Endothelial cell of umbilical vein (primary cell): ENCODE measurements at regions not wholly inside any gene's neighbourhood (a gene's known extent, or its start where the extent isn't known, plus 50 kb on each side); places are given as distances from the start of the nearest gene placed in this dataset.

Source experiments
- BruUV-seq: library from RNA; stranded (reverse); fragments of 400-500 nt; replicated peaks from 2 replicates; lab custom pipeline; 2021; lab: Mats Ljungman, UMichigan
- CTCF ChIA-PET: fragments of 300-600, 350-600 bp; sonication (Branson Sonifier 250); formaldehyde crosslinking; loops from one replicate; lab custom pipeline; 2021; ENCODE audit warnings: antibody characterized with exemption, inconsistent platforms; lab: Charles Lee
- POLR2A ChIA-PET: fragments of 300-600, 350-600 bp; sonication (Branson Sonifier 250); formaldehyde crosslinking; loops from one replicate; lab custom pipeline; 2021; ENCODE audit warnings: antibody characterized with exemption, inconsistent platforms; lab: Charles Lee
- DNase-seq: peaks from one replicate; pipeline ENCODE4 v3.0.0-alpha.2; 2011; ENCODE audit warnings: low read depth, low spot score
- FAIRE-seq: peaks from 2 replicates; lab custom pipeline; 2011; peaks lifted over from hg19 to GRCh38; lab: Jason Lieb, UNC
- H2AFZ ChIP-seq: 2 replicates; pipeline ENCODE4 v1.6.0; 2012; ENCODE audit warnings: low read depth, low read length, control low read depth, inconsistent platforms
- H3K27ac ChIP-seq: 2 replicates; pipeline ENCODE4 v1.5.1; 2011; ENCODE audit warnings: low read depth, mild to moderate bottlenecking, control low read depth, low read length, moderate library complexity; ENCODE audit not compliant: insufficient read depth
- H3K27me3 ChIP-seq, 2 experiments: 2 replicates each; pipeline versions ENCODE4 v1.6.0 to v1.6.1; 2011; ENCODE audit warnings: low read length in 2 of 2, mixed read lengths in 1 of 2; ENCODE audit not compliant: control insufficient read depth in 2 of 2, insufficient read depth in 2 of 2
- H3K36me3 ChIP-seq, 2 experiments: 2 replicates in 1 of 2; 3 replicates in 1 of 2; pipeline ENCODE4 v1.5.1; 2011; ENCODE audit warnings: low read length in 2 of 2, mild to moderate bottlenecking in 1 of 2, moderate library complexity in 1 of 2; ENCODE audit not compliant: control insufficient read depth in 2 of 2, insufficient read depth in 2 of 2; ENCODE audit errors: extremely low read depth in 1 of 2
- H3K4me1 ChIP-seq: 3 replicates; pipeline ENCODE4 v1.5.1; 2011; ENCODE audit warnings: mild to moderate bottlenecking, low read length; ENCODE audit not compliant: control insufficient read depth, insufficient read depth; ENCODE audit errors: extremely low read depth
- H3K4me2 ChIP-seq: 2 replicates; pipeline ENCODE4 v1.6.1; 2011; ENCODE audit warnings: low read length, control low read depth, mixed read lengths; ENCODE audit not compliant: insufficient read depth
- H3K4me3 ChIP-seq, 3 experiments: fragments of 200-600 bp in 1 of 3; sonication (generic), shearing (Covaris generic) in 1 of 3; replicated peaks in 1 of 3; 2 replicates each; pipeline ENCODE4 v1.5.1; 2011 to 2016; ENCODE audit warnings: control low read depth in 3 of 3, low read length in 3 of 3, mild to moderate bottlenecking in 2 of 3, inconsistent platforms in 1 of 3, low read depth in 1 of 3, moderate library complexity in 1 of 3; ENCODE audit not compliant: insufficient read depth in 1 of 3
- H3K79me2 ChIP-seq: 2 replicates; pipeline ENCODE4 v1.6.0; 2012; ENCODE audit warnings: low read length, inconsistent platforms; ENCODE audit not compliant: control insufficient read depth, insufficient read depth
- H3K9ac ChIP-seq: replicated peaks from 2 replicates; pipeline ENCODE3; 2011; ENCODE audit warnings: low read length, control low read depth; ENCODE audit not compliant: insufficient read depth; ENCODE audit errors: extremely low read depth
- H3K9me1 ChIP-seq: replicated peaks from 3 replicates; pipeline ENCODE4 v1.6.0; 2011; ENCODE audit warnings: mild to moderate bottlenecking, low read length; ENCODE audit not compliant: control insufficient read depth, insufficient read depth; ENCODE audit errors: extremely low read depth
- H3K9me3 ChIP-seq: replicated peaks from 2 replicates; pipeline ENCODE4 v1.5.1; 2012; ENCODE audit warnings: low read length, inconsistent platforms; ENCODE audit not compliant: control insufficient read depth, insufficient read depth
- H4K20me1 ChIP-seq: replicated peaks from 2 replicates; pipeline ENCODE3; 2011; ENCODE audit warnings: mild to moderate bottlenecking, low read length; ENCODE audit not compliant: control insufficient read depth, insufficient read depth; ENCODE audit errors: extremely low read depth
- CTCF ChIP-seq, 2 donors: IDR thresholded peaks; 1 replicate in 1 of 2; 2 replicates in 1 of 2; pipeline ENCODE4 v1.5.1; 2011; ENCODE audit warnings: low read length in 2 of 2, mild to moderate bottlenecking in 2 of 2, moderate library complexity in 2 of 2, control low read depth in 1 of 2, inconsistent platforms in 1 of 2, low read depth in 1 of 2; ENCODE audit not compliant: insufficient read depth in 1 of 2; ENCODE audit errors: extremely low read depth in 1 of 2
- EZH2 ChIP-seq: IDR thresholded peaks from 2 replicates; pipeline ENCODE4 v1.6.1; 2012; ENCODE audit warnings: borderline replicate concordance, low read depth, mild to moderate bottlenecking, moderate library complexity, low read length, inconsistent platforms; ENCODE audit not compliant: severe bottlenecking
- FOS ChIP-seq: IDR thresholded peaks from 2 replicates; pipeline ENCODE4 v1.6.1; 2011; ENCODE audit warnings: mild to moderate bottlenecking, low read length, moderate library complexity, borderline replicate concordance; ENCODE audit not compliant: insufficient read depth
- GATA2 ChIP-seq: IDR thresholded peaks from 2 replicates; pipeline ENCODE4 v1.7.0; 2011; ENCODE audit warnings: low read depth, mild to moderate bottlenecking, moderate library complexity, mixed read lengths, low read length; ENCODE audit not compliant: insufficient read length, insufficient read depth
- JUN ChIP-seq: IDR thresholded peaks from 2 replicates; pipeline ENCODE4 v1.6.1; 2011; ENCODE audit warnings: borderline replicate concordance, low read depth; ENCODE audit not compliant: insufficient read length, insufficient read depth
- MAX ChIP-seq: IDR thresholded peaks from 2 replicates; pipeline ENCODE4 v1.6.1; 2011; ENCODE audit not compliant: insufficient read depth, insufficient read length
- MYC ChIP-seq: IDR thresholded peaks from one replicate; pipeline ENCODE4 v1.6.1; 2011; ENCODE audit warnings: mild to moderate bottlenecking, low read depth, low read length
- POLR2A ChIP-seq: IDR thresholded peaks from 2 replicates; pipeline ENCODE4 v1.6.1; 2012; ENCODE audit warnings: low read depth, mild to moderate bottlenecking, control low read depth, low read length
- POLR2AphosphoS5 ChIP-seq: IDR thresholded peaks from 2 replicates; pipeline ENCODE4 v1.6.1; 2012; ENCODE audit warnings: low read depth, mild to moderate bottlenecking, control low read depth, low read length, moderate library complexity; ENCODE audit not compliant: insufficient read depth
- dilution Hi-C: fragments of 300-500 bp; cut with MboI; formaldehyde crosslinking; loops from one replicate; pipeline ENCODE4 v1.15.0; 2019; ENCODE audit warnings: low sequenced_read_pairs; ENCODE audit not compliant: extremely low pct_ligation_motif_present
- intact Hi-C: fragments of 100-400 bp; cut with micrococcal nuclease; formaldehyde crosslinking; loops from one replicate; pipeline ENCODE4 v1.10.0; 2022

GRCh38 chr7:118855290-118855689 is 630.8 kb downstream of the ANKRD7 start:
- intact Hi-C loops, result no loop called here
- CTCF ChIA-PET, result no interaction called here

More at GRCh38 chr7:118855290-118855689, 630.8 kb downstream of the ANKRD7 start:
- DNase-seq, result no peak
- no TSS peak for BruUV-seq
- H3K79me2 ChIP-seq, result no peaks in the 10 kb centered on the region
- no peaks in the 10 kb centered on the region for H3K4me1 ChIP-seq
- H3K9me1 ChIP-seq, result no peaks in the 10 kb centered on the region
- H3K4me3 ChIP-seq, result no peak overlapping the region
- POLR2A ChIA-PET, result no interaction called here
- H3K4me2 ChIP-seq, result no peak overlapping the region
- peaks cover 6% of the 10 kb centered on the region for H3K9me3 ChIP-seq
- no peaks in the 10 kb centered on the region for H3K27me3 ChIP-seq
- dilution Hi-C loops, result no loop called here
- TF ChIP-seq CTCF (IDR thresholded peaks at IDR 0.05; ENCODE audit: extremely low read depth in 1 of 2, insufficient read depth in 1 of 2, low read depth in 1 of 2, low read length in 2 of 2) (no peak), EZH2 (no peak), MYC (no peak), JUN (no peak), MAX (no peak), POLR2AphosphoS5 (no peak), FOS (no peak), GATA2 (no peak), POLR2A (no peak)
- no peak overlapping the region for H2AFZ ChIP-seq
- no peak overlapping the region for H3K27ac ChIP-seq
- FAIRE-seq, result no peak
- no peak overlapping the region for H3K9ac ChIP-seq
- no peaks in the 10 kb centered on the region for H4K20me1 ChIP-seq
- H3K36me3 ChIP-seq, result no peaks in the 10 kb centered on the region
